ENCODE measurements at regions not wholly inside any gene's neighbourhood (a gene's known extent, or its start where the extent isn't known, plus 50 kb on each side); places are given as distances from the start of the nearest gene placed in this dataset.

GRCh38 chr2:220980966-220981675 is 591.0 kb downstream of the EPHA4 start:
- TF ChIP-seq POLR2A (IDR thresholded peaks at IDR 0.05) (no peak), CTCF (IDR thresholded peaks at IDR 0.05) (no peak)

All from breast epithelium (tissue), 3 donors.